GM10248 (cell line): ENCODE measurements at regions not wholly inside any gene's neighbourhood (a gene's known extent, or its start where the extent isn't known, plus 50 kb on each side); places are given as distances from the start of the nearest gene placed in this dataset.
A peak's percentile ranks its signal among the peaks of the same experiment; 100 is the strongest.
"Not testable (repeated sequence)": the region's sequence is repeated elsewhere in the genome, so short reads cannot be mapped to it uniquely, and the experiment has no call there.

Experiments
- CTCF ChIA-PET: fragments of 300-600 bp; sonication (Branson Sonifier 250); formaldehyde crosslinking; extraction: SDS; loops from one replicate; lab custom pipeline; 2021; ENCODE audit warnings: antibody characterized with exemption; lab: Yijun Ruan, JAX
- POLR2A ChIA-PET: fragments of 350-650 bp; sonication (Branson Sonifier 250); formaldehyde crosslinking; extraction: SDS; loops from one replicate; lab custom pipeline; 2020; ENCODE audit warnings: antibody characterized with exemption; lab: Yijun Ruan, JAX
- DNase-seq: peaks from one replicate; pipeline ENCODE4 v3.0.0; 2012; ENCODE audit errors: extremely low spot score
- TF ChIP-seq, protein P1 (sequence below): IDR thresholded peaks from 2 replicates; pipeline ENCODE4 v1.5.1; 2012; ENCODE audit warnings: mild to moderate bottlenecking, low read depth; ENCODE audit errors: extremely low read depth, missing control alignments, control extremely low read depth

DNA sequence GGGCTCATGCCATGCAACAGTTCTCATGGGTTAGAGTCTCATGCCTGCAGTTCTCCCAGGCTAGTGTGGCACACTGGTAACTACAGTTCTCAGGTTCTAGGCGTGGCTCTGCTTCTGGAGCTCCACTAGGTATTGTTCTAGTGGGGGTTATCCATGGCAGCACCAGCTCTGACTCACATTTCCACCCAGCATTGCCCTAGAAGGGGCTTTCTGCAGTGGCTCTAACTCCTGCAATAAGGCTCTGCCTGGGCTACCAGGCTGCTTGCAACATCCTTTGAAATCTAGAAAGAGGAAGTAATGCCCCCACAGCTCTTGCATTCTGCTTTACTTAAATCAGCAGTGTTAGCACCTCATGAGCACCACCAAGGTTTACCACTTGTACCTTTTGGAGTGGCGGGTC lies 220.3 kb upstream of the ARID2 start:
- TF ChIP-seq, protein P1, sequence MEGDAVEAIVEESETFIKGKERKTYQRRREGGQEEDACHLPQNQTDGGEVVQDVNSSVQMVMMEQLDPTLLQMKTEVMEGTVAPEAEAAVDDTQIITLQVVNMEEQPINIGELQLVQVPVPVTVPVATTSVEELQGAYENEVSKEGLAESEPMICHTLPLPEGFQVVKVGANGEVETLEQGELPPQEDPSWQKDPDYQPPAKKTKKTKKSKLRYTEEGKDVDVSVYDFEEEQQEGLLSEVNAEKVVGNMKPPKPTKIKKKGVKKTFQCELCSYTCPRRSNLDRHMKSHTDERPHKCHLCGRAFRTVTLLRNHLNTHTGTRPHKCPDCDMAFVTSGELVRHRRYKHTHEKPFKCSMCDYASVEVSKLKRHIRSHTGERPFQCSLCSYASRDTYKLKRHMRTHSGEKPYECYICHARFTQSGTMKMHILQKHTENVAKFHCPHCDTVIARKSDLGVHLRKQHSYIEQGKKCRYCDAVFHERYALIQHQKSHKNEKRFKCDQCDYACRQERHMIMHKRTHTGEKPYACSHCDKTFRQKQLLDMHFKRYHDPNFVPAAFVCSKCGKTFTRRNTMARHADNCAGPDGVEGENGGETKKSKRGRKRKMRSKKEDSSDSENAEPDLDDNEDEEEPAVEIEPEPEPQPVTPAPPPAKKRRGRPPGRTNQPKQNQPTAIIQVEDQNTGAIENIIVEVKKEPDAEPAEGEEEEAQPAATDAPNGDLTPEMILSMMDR, result no peak
- POLR2A ChIA-PET, result no interaction called here
- DNase-seq, result no peak
- CTCF ChIA-PET, result no interaction called here

DNA sequence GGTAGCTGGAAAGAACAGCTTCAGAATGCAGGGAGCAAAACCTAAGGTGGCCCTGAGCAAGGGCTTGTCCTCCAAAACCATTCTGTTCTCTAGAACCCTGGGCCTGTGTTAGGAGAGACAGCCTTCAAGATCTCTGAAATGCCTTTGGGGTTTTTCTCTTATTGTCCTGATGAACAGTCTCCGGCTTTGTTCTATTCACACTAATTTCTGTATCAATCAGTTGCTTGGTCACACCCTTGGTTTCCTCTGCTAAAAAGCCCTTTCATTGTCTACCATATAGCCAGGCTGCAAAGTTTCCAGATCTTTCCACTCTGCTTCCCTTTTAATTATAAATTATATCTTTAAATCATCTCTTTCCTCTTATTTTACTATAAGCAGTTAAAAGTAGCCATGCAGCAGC lies 219.9 kb upstream of the ARID2 start:
- POLR2A ChIA-PET, result no interaction called here
- TF ChIP-seq, protein P1, result no peak
- DNase-seq, result no peak
- CTCF ChIA-PET, result no interaction called here

DNA sequence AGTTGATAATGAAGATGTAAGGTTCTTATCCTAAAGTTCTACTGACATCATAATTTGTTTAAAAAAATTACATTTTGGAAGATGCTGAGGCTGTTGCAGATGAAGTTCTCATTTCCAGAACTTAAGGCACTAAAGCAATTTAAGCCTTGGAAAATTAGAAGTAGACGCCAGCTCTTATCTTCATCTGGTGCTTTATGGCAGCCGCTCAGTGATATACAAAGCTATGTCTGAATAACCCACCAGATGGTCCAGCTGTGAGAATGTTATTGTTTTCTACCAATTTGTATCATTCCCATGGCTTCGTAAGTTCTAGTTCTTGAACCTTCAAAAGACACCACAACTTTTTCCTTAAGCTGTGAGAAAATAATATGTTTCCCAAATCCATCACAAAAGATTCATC lies 212.1 kb upstream of the ARID2 start:
- ChIA-PET POLR2A (no interaction called here), CTCF (interaction anchor here (1.1 to 2.2 kb wide), 3 partner anchors 10 to 211 kb away, joined by 3 to 8 read pairs (median 6); no protein-coding TSS in a partner anchor)

DNA sequence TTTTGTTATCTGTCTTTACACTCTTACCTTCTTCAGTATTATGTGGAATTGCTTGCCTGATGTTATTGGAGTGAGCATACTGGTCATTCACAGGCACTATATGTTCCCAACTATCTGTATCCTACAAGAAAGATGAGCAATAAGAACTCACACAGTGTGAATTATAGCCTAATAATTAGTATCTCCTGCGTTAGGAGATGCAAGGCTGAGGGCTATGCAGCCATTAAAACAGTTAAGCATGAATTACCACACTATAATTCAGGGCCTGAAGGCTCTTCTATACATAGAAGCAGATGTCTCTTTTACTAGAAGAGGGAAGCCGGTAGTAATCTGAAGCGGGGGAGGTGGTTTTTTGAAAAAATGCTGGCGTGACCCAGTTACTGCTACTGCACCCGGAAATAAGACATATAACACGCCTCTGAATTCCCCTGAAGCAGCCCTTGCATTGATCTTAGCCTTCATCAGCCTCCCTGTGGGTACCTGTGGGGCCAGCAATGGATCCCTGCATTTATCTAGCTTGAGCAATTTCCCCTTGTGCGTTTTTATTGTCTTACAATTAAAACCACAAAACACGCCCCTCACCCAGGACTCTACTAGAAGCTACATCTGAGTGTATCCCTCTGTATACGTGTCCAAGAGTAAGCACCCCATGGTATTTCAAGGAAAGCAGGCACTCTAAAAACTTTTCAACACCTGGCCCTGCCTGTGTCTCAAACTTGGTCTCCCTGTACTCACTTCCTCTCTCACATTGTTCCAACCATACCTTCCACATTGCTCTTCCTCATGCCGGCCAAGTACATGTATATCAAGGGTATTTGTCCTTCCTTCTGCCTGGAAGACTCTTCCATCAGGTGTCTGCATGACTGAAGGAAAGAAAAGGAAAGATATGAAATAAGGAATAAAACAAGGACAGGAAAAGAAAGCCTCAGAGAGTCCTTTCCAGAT lies 210.9 kb upstream of the ARID2 start:
- CTCF ChIA-PET, result interaction anchor here (0.7 kb wide), 1 partner anchor 11 kb away, joined by 3 read pairs; no protein-coding TSS in a partner anchor

More for the DNA sequence above, 212.1 kb upstream of the ARID2 start:
- no peak for DNase-seq
- TF ChIP-seq, protein P1, result no peak

DNA sequence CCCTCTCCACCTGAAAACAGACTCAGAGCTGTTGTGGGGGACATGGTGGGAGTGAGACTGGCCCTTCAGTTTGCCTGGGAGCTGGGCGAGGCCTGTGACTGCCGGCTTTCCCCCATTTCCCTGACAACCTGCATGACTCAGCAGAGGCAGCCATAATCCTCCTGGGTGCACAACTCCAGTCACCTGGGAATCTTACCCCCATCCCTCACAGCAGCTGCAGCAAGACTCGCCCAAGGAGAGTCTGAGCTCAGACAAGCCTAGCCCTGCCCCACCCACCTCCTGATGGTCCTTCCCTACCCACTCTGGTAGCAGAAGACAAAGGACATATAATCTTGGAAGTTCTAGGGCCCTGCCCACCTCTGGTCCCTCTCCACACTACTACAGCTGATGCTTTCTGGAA lies 207.3 kb upstream of the ARID2 start:
- ChIA-PET CTCF (interaction anchor here (1.0 to 1.2 kb wide), 2 partner anchors 15 to 29 kb away, joined by 3 to 4 read pairs; no protein-coding TSS in a partner anchor), POLR2A (no interaction called here)
- DNase-seq, result no peak
- TF ChIP-seq, protein P1, result no peak

More for the DNA sequence above, 210.9 kb upstream of the ARID2 start:
- peak; percentile 23 for DNase-seq
- POLR2A ChIA-PET, result no interaction called here
- TF ChIP-seq, protein P1, result no peak

DNA sequence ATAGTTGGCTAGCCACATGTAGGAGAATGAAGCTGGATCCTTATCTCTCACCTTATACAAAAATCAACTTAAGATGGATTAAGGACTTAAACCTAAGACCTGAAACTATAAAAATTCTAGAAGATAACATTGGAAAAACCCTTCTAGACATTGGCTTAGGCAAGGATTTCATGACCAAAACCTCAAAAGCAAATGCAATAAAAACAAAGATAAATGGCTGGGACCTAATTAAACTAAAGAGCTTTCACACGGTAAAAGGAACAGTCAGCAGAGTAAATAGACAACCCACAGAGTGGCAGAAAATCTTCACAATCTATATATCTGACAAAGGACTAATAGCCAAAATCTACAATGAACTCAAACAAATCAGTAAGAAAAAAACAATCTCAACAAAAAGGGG lies 202.7 kb upstream of the ARID2 start:
- DNase-seq, POLR2A ChIA-PET, CTCF ChIA-PET: not testable (repeated sequence)

DNA sequence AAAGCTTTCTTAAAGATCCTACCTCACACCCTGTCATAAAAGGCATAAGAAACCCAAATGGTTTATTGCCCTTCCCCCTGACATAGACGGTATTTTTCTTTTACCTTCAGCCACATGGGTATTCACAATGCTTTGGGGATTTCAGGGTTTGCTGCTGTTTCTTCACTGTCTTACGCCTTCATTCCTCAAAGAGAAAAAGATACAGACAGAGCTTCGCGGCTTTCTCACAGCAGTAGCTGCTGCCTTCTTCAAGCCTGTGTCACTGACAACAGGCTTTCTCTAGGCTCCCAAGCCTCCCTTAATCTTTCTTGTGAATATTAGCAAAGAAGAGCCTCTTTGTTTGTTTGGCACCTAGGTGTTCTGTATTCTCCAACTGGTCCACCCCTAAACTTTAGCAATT lies 197.4 kb upstream of the ARID2 start:
- TF ChIP-seq, protein P1, result no peak
- POLR2A ChIA-PET, result no interaction called here
- CTCF ChIA-PET, result interaction anchor here (2.6 to 5.2 kb wide), 2 partner anchors 11 to 12 kb away, joined by 8 to 30 read pairs; no protein-coding TSS in a partner anchor

More for the DNA sequence above, 197.4 kb upstream of the ARID2 start:
- no peak for DNase-seq
